ENCODE measurements at regions not wholly inside any gene's neighbourhood (a gene's known extent, or its start where the extent isn't known, plus 50 kb on each side); places are given as distances from the start of the nearest gene placed in this dataset.

DNA sequence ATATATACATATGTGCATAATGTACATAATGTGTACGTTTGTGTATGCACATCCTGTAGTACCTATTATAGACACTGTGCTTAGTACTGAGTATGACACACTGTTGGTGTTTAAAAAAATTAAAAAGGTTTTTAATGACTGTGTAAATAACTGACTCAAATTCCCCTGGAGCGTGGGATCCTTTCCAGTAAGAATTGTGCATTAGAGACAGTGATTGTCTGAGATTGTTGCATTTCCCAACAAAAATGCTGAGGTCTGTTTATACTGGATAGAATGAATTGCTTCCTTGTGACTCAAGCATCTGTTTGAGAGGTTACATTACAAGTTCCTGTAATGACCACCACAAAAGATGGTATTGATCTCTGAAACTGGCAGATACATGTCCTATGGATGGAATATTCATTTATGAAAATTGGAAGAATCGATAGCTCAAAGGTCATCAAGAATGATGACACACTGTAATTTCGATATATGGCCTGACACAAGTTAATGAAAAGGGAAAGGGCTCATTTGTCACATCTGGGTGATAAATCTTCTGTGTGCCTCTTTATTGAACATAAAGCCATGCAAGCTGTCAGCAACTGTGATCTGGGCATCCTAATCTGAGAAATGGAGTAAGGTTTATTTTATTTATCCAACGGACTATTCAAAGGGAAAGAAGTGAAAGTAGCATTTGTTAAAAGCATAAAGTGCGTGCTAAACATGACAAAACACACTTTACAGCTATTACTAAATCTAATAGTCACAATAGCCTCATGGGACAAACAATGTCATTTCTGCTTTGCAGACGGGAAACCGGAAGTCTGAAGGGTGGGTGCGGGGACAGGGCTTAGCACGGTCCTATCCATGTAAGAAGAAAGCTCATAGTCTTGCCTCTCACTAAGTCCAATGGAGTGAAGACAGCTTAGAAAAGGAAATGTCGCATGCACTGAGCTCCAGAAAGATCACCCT lies 228.8 kb downstream of the CDH11 start:
- H3K9me2 ChIP-seq (ENCODE audit: insufficient read depth, low read length), result no peaks in the 10 kb centered on the region
- H3K79me2 ChIP-seq (replicated peaks; ENCODE audit: insufficient read depth, low read length), result no peaks in the 10 kb centered on the region
- no peaks in the 10 kb centered on the region for H3F3A ChIP-seq (ENCODE audit: insufficient read depth, low read length, poor library complexity, severe bottlenecking)
- no peak overlapping the region for H3K4me3 ChIP-seq (ENCODE audit: low read length)
- H3K27me3 ChIP-seq (ENCODE audit: insufficient read depth, low read depth, low read length), result no peaks in the 10 kb centered on the region
- no peak overlapping the region for H3K27ac ChIP-seq (ENCODE audit: low read length)
- no peak overlapping the region for H2AFZ ChIP-seq (ENCODE audit: low read depth, low read length)
- no peaks in the 10 kb centered on the region for H3K36me3 ChIP-seq (ENCODE audit: insufficient read depth, low read length)
- TF ChIP-seq CTCF (IDR thresholded peaks at IDR 0.05; ENCODE audit: poor library complexity, severe bottlenecking) (no peak), TAF1 (IDR thresholded peaks at IDR 0.05; ENCODE audit: low read depth) (no peak), SMC3 (conservative IDR thresholded peaks at IDR 0.05; ENCODE audit: poor library complexity) (no peak), RAD21 (conservative IDR thresholded peaks at IDR 0.05) (no peak), EP300 (conservative IDR thresholded peaks at IDR 0.05; ENCODE audit: poor library complexity, severe bottlenecking) (no peak), MXI1 (conservative IDR thresholded peaks at IDR 0.05; ENCODE audit: poor library complexity, severe bottlenecking) (no peak), POLR2AphosphoS5 (IDR thresholded peaks at IDR 0.05) (no peak)
- no peak overlapping the region for H3K4me2 ChIP-seq (ENCODE audit: low read length)
- no peak overlapping the region for H3K9ac ChIP-seq (ENCODE audit: low read length)
- H3K9me3 ChIP-seq (ENCODE audit: low read length), result no peaks in the 10 kb centered on the region
- H4K20me1 ChIP-seq (ENCODE audit: insufficient read depth), result no peaks in the 10 kb centered on the region

GRCh38 chr16:64889446-64889845 lies 232.4 kb downstream of the CDH11 start:
- no peaks in the 10 kb centered on the region for H3F3A ChIP-seq (ENCODE audit: insufficient read depth, low read length, poor library complexity, severe bottlenecking)
- no peaks in the 10 kb centered on the region for H3K9me3 ChIP-seq (ENCODE audit: low read length)
- H3K27ac ChIP-seq (ENCODE audit: low read length), result no peak overlapping the region
- no peaks in the 10 kb centered on the region for H3K79me2 ChIP-seq (replicated peaks; ENCODE audit: insufficient read depth, low read length)
- no peaks in the 10 kb centered on the region for H3K9me2 ChIP-seq (ENCODE audit: insufficient read depth, low read length)
- no peak overlapping the region for H3K4me2 ChIP-seq (ENCODE audit: low read length)
- H2AFZ ChIP-seq (ENCODE audit: low read depth, low read length), result no peak overlapping the region
- no peak for TF ChIP-seq EZH2 (IDR thresholded peaks at IDR 0.05; ENCODE audit: borderline replicate concordance, insufficient read depth, low read length, poor library complexity, severe bottlenecking)
- no peak for TF ChIP-seq TAF1 (IDR thresholded peaks at IDR 0.05; ENCODE audit: low read depth)
- TF ChIP-seq RAD21 (conservative IDR thresholded peaks at IDR 0.05), result no peak
- TF ChIP-seq MXI1 (conservative IDR thresholded peaks at IDR 0.05; ENCODE audit: poor library complexity, severe bottlenecking), result no peak
- no peak for TF ChIP-seq REST (IDR thresholded peaks at IDR 0.05; ENCODE audit: borderline replicate concordance)
- no peak for TF ChIP-seq CTCF (IDR thresholded peaks at IDR 0.05; ENCODE audit: poor library complexity, severe bottlenecking)
- H4K20me1 ChIP-seq (ENCODE audit: insufficient read depth), result no peaks in the 10 kb centered on the region
- H3K36me3 ChIP-seq (ENCODE audit: insufficient read depth, low read length), result no peaks in the 10 kb centered on the region
- no peak overlapping the region for H3K9ac ChIP-seq (ENCODE audit: low read length)
- no peak overlapping the region for H3K4me3 ChIP-seq (ENCODE audit: low read length)
- H3K27me3 ChIP-seq (ENCODE audit: insufficient read depth, low read depth, low read length), result no peaks in the 10 kb centered on the region
